ENCODE measurements at regions not wholly inside any gene's neighbourhood (a gene's known extent, or its start where the extent isn't known, plus 50 kb on each side); places are given as distances from the start of the nearest gene placed in this dataset.

- no peak for TF ChIP-seq CTCF (IDR thresholded peaks at IDR 0.05; ENCODE audit: poor library complexity, severe bottlenecking)
- no peaks in the 10 kb centered on the region for H3K36me3 ChIP-seq (ENCODE audit: low read depth)
- H3K9me3 ChIP-seq (ENCODE audit: severe bottlenecking): no peaks in the 10 kb centered on the region
- no peak overlapping the region for H3K4me3 ChIP-seq (ENCODE audit: severe bottlenecking)
- H3K27me3 ChIP-seq (ENCODE audit: insufficient read depth, poor library complexity, severe bottlenecking): no peaks in the 10 kb centered on the region
- no peaks in the 10 kb centered on the region for H3K4me1 ChIP-seq (ENCODE audit: insufficient read depth, poor library complexity, severe bottlenecking)
- DNase-seq (ENCODE audit: low spot score) (no peak), ATAC-seq (ENCODE audit: low read depth) (no peak)
- H3K27ac ChIP-seq (ENCODE audit: poor library complexity, severe bottlenecking): no peak overlapping the region
These were observed 334.3 kb downstream of the ICE1 start for GRCh38 chr5:5756762-5757161.

GRCh38 chr5:5755888-5756287 is 333.4 kb downstream of the ICE1 start:
- H3K9me3 ChIP-seq (ENCODE audit: severe bottlenecking): no peaks in the 10 kb centered on the region
- no peak overlapping the region for H3K4me3 ChIP-seq (ENCODE audit: severe bottlenecking)
- H3K36me3 ChIP-seq (ENCODE audit: low read depth): no peaks in the 10 kb centered on the region
- no peak for ATAC-seq (ENCODE audit: low read depth)
- no peaks in the 10 kb centered on the region for H3K4me1 ChIP-seq (ENCODE audit: insufficient read depth, poor library complexity, severe bottlenecking)
- no peak overlapping the region for H3K27ac ChIP-seq (ENCODE audit: poor library complexity, severe bottlenecking)
- TF ChIP-seq CTCF (IDR thresholded peaks at IDR 0.05; ENCODE audit: poor library complexity, severe bottlenecking): no peak
- H3K27me3 ChIP-seq (ENCODE audit: insufficient read depth, poor library complexity, severe bottlenecking): peaks cover 8% of the 10 kb centered on the region
- no peak for DNase-seq (ENCODE audit: low spot score)

GRCh38 chr5:5752844-5753243 is 330.4 kb downstream of the ICE1 start:
- no peak overlapping the region for H3K27ac ChIP-seq (ENCODE audit: poor library complexity, severe bottlenecking)
- no peak for ATAC-seq (ENCODE audit: low read depth)
- H3K4me1 ChIP-seq (ENCODE audit: insufficient read depth, poor library complexity, severe bottlenecking): no peaks in the 10 kb centered on the region
- H3K9me3 ChIP-seq (ENCODE audit: severe bottlenecking): no peaks in the 10 kb centered on the region
- TF ChIP-seq CTCF (IDR thresholded peaks at IDR 0.05; ENCODE audit: poor library complexity, severe bottlenecking): no peak
- H3K4me3 ChIP-seq (ENCODE audit: severe bottlenecking): no peak overlapping the region
- H3K27me3 ChIP-seq (ENCODE audit: insufficient read depth, poor library complexity, severe bottlenecking): peaks cover 28% of the 10 kb centered on the region
- H3K36me3 ChIP-seq (ENCODE audit: low read depth): no peaks in the 10 kb centered on the region
- DNase-seq (ENCODE audit: low spot score): no peak

GRCh38 chr5:5751987-5752386 is 329.5 kb downstream of the ICE1 start:
- DNase-seq (ENCODE audit: low spot score) (no peak), ATAC-seq (ENCODE audit: low read depth) (no peak)
- H3K9me3 ChIP-seq (ENCODE audit: severe bottlenecking): no peaks in the 10 kb centered on the region
- H3K36me3 ChIP-seq (ENCODE audit: low read depth): no peaks in the 10 kb centered on the region
- H3K4me3 ChIP-seq (ENCODE audit: severe bottlenecking): no peak overlapping the region
- H3K27me3 ChIP-seq (ENCODE audit: insufficient read depth, poor library complexity, severe bottlenecking): peaks cover 28% of the 10 kb centered on the region
- no peak overlapping the region for H3K27ac ChIP-seq (ENCODE audit: poor library complexity, severe bottlenecking)
- H3K4me1 ChIP-seq (ENCODE audit: insufficient read depth, poor library complexity, severe bottlenecking): no peaks in the 10 kb centered on the region
- no peak for TF ChIP-seq CTCF (IDR thresholded peaks at IDR 0.05; ENCODE audit: poor library complexity, severe bottlenecking)

GRCh38 chr5:5751498-5751897 is 329.0 kb downstream of the ICE1 start:
- H3K27ac ChIP-seq (ENCODE audit: poor library complexity, severe bottlenecking): no peak overlapping the region

More at GRCh38 chr5:5751498-5751897, 329.0 kb downstream of the ICE1 start:
- H3K36me3 ChIP-seq (ENCODE audit: low read depth): no peaks in the 10 kb centered on the region
- no peak for TF ChIP-seq CTCF (IDR thresholded peaks at IDR 0.05; ENCODE audit: poor library complexity, severe bottlenecking)
- DNase-seq (ENCODE audit: low spot score) (no peak), ATAC-seq (ENCODE audit: low read depth) (no peak)
- no peak overlapping the region for H3K4me3 ChIP-seq (ENCODE audit: severe bottlenecking)
- H3K9me3 ChIP-seq (ENCODE audit: severe bottlenecking): no peaks in the 10 kb centered on the region
- H3K27me3 ChIP-seq (ENCODE audit: insufficient read depth, poor library complexity, severe bottlenecking): peaks cover 28% of the 10 kb centered on the region
- H3K4me1 ChIP-seq (ENCODE audit: insufficient read depth, poor library complexity, severe bottlenecking): no peaks in the 10 kb centered on the region
